Caco-2 (cell line): ENCODE measurements at regions not wholly inside any gene's neighbourhood (a gene's known extent, or its start where the extent isn't known, plus 50 kb on each side); places are given as distances from the start of the nearest gene placed in this dataset.

ENCODE experiments used
- BruUV-seq: library from RNA; stranded (reverse); fragments of 400-500 nt; replicated peaks from 2 replicates; lab custom pipeline; 2021; lab: Mats Ljungman, UMichigan
- CTCF ChIA-PET: fragments of 300-600 bp; sonication (Branson Sonifier 250); formaldehyde crosslinking; loops from one replicate; lab custom pipeline; 2022; ENCODE audit warnings: antibody characterized with exemption; lab: Charles Lee
- POLR2A ChIA-PET: fragments of 300-600 bp; sonication (Branson Sonifier 250); formaldehyde crosslinking; loops from one replicate; lab custom pipeline; 2022; ENCODE audit warnings: antibody characterized with exemption; lab: Charles Lee
- DNase-seq, 2 experiments: peaks; one replicate each; pipeline versions ENCODE4 v3.0.0 to v3.0.0-alpha.2; 2020 to 2022
- H3K27me3 ChIP-seq: replicated peaks from 2 replicates; pipeline ENCODE4 v1.6.0; 2011; ENCODE audit warnings: low read length; ENCODE audit not compliant: control insufficient read depth, insufficient read depth
- H3K36me3 ChIP-seq: 2 replicates; pipeline ENCODE4 v1.5.1; 2011; ENCODE audit warnings: low read length; ENCODE audit not compliant: control insufficient read depth, insufficient read depth
- H3K4me1 ChIP-seq: fragments of 250-450 bp; sonication (Bioruptor Pico); 2 replicates; pipeline ENCODE4 v1.5.1; 2020; ENCODE audit warnings: mild to moderate bottlenecking
- H3K4me3 ChIP-seq: 2 replicates; pipeline ENCODE4 v1.5.1; 2011; ENCODE audit warnings: low read depth, mild to moderate bottlenecking, control low read depth, low read length
- H3K9me3 ChIP-seq: fragments of 250-450 bp; sonication (Bioruptor Pico); 2 replicates; pipeline ENCODE4 v1.5.1; 2020; ENCODE audit warnings: mild to moderate bottlenecking, moderate library complexity
- H3K27ac Mint-ChIP-seq: one replicate; pipeline ENCODE4 v1.8.0; 2022; ENCODE audit warnings: mixed read lengths; ENCODE audit not compliant: unreplicated experiment
- H3K27me3 Mint-ChIP-seq: one replicate; pipeline ENCODE4 v1.8.0; 2022; ENCODE audit warnings: mixed read lengths; ENCODE audit not compliant: insufficient read depth, unreplicated experiment
- H3K36me3 Mint-ChIP-seq: one replicate; pipeline ENCODE4 v1.8.0; 2022; ENCODE audit warnings: mild to moderate bottlenecking, mixed read lengths; ENCODE audit not compliant: insufficient read depth, unreplicated experiment
- H3K4me1 Mint-ChIP-seq: one replicate; pipeline ENCODE4 v1.8.0; 2022; ENCODE audit warnings: low read depth, mixed read lengths; ENCODE audit not compliant: unreplicated experiment
- H3K4me3 Mint-ChIP-seq: one replicate; pipeline ENCODE4 v1.8.0; 2022; ENCODE audit warnings: mild to moderate bottlenecking, moderate library complexity, mixed read lengths; ENCODE audit not compliant: unreplicated experiment
- H3K9me3 Mint-ChIP-seq: one replicate; pipeline ENCODE4 v1.8.0; 2022; ENCODE audit warnings: mixed read lengths; ENCODE audit not compliant: unreplicated experiment
- CTCF ChIP-seq, 2 experiments: fragments of 200-600 bp in 1 of 2; IDR thresholded peaks; 1 replicate in 1 of 2; 2 replicates in 1 of 2; pipeline versions ENCODE4 v1.5.1 to v1.8.0; 2011 to 2022; ENCODE audit warnings: antibody characterized with exemption in 1 of 2, control low read depth in 1 of 2, inconsistent platforms in 1 of 2, low read depth in 1 of 2, low read length in 1 of 2, mild to moderate bottlenecking in 1 of 2, moderate library complexity in 1 of 2; ENCODE audit not compliant: insufficient read depth in 1 of 2, severe bottlenecking in 1 of 2, unreplicated experiment in 1 of 2
- intact Hi-C: fragments of 100-400 bp; cut with micrococcal nuclease; formaldehyde crosslinking; loops from one replicate; pipeline ENCODE4 v1.10.0; 2022; ENCODE audit not compliant: unreplicated experiment

- H3K27me3 Mint-ChIP-seq = no peaks in the 10 kb centered on the region
- Histone ChIP-seq H3K4me1 (peaks cover 9% of the 10 kb centered on the region), H3K9me3 (no peaks in the 10 kb centered on the region; the same call in 1 of the 2 replicates), H3K4me3 (no peak overlapping the region), H3K27me3 (no peaks in the 10 kb centered on the region), H3K36me3 (no peaks in the 10 kb centered on the region)
- ChIA-PET POLR2A (no interaction called here), CTCF (no interaction called here)
- DNase-seq = no peak
- H3K9me3 Mint-ChIP-seq = no peaks in the 10 kb centered on the region
- H3K4me3 Mint-ChIP-seq = no peak overlapping the region
- peaks cover 9% of the 10 kb centered on the region for H3K4me1 Mint-ChIP-seq
- intact Hi-C loops = no loop called here
- H3K27ac Mint-ChIP-seq = no peak overlapping the region
- no TSS peak for BruUV-seq
- H3K36me3 Mint-ChIP-seq = no peaks in the 10 kb centered on the region
- no peak for TF ChIP-seq CTCF (IDR thresholded peaks at IDR 0.05; ENCODE audit: insufficient read depth in 1 of 2, low read depth in 1 of 2, low read length in 1 of 2, severe bottlenecking in 1 of 2, unreplicated experiment in 1 of 2)
Measured at GRCh38 chr15:92845126-92845508, 55.0 kb upstream of the CHD2 start.

GRCh38 chr15:92846741-92847140, 53.4 kb upstream of the CHD2 start:
- no peaks in the 10 kb centered on the region for H3K27me3 Mint-ChIP-seq
- ChIA-PET POLR2A (interaction anchor here (0.6 kb wide), 1 partner anchor 24 kb away, joined by 13 read pairs; no protein-coding TSS in a partner anchor), CTCF (no interaction called here)
- Histone ChIP-seq H3K9me3 (no peaks in the 10 kb centered on the region; the same call in 1 of the 2 replicates), H3K4me1 (0 out of 2 replicates have a peak, but pooled peaks cover 3% of the 10 kb centered on the region), H3K4me3 (no peak overlapping the region), H3K36me3 (no peaks in the 10 kb centered on the region), H3K27me3 (no peaks in the 10 kb centered on the region)
- H3K36me3 Mint-ChIP-seq = no peaks in the 10 kb centered on the region
- peaks cover 7% of the 10 kb centered on the region for H3K4me1 Mint-ChIP-seq
- no peak for DNase-seq
- TF ChIP-seq CTCF (IDR thresholded peaks at IDR 0.05; ENCODE audit: insufficient read depth in 1 of 2, low read depth in 1 of 2, low read length in 1 of 2, severe bottlenecking in 1 of 2, unreplicated experiment in 1 of 2) = no peak
- intact Hi-C loops = no loop called here
- no TSS peak for BruUV-seq
- no peak overlapping the region for H3K27ac Mint-ChIP-seq
- H3K9me3 Mint-ChIP-seq = no peaks in the 10 kb centered on the region
- H3K4me3 Mint-ChIP-seq = no peak overlapping the region

- no peak for TF ChIP-seq CTCF (IDR thresholded peaks at IDR 0.05; ENCODE audit: insufficient read depth in 1 of 2, low read depth in 1 of 2, low read length in 1 of 2, severe bottlenecking in 1 of 2, unreplicated experiment in 1 of 2)
- intact Hi-C loops = no loop called here
- Mint-ChIP-seq H3K4me3 (no peak overlapping the region), H3K4me1 (peaks cover 7% of the 10 kb centered on the region), H3K27me3 (no peaks in the 10 kb centered on the region), H3K36me3 (no peaks in the 10 kb centered on the region), H3K9me3 (no peaks in the 10 kb centered on the region), H3K27ac (no peak overlapping the region)
- no peaks in the 10 kb centered on the region; the same call in 1 of the 2 replicates for H3K9me3 ChIP-seq
- DNase-seq = no peak
- no peaks in the 10 kb centered on the region for H3K27me3 ChIP-seq
- ChIA-PET POLR2A (no interaction called here), CTCF (no interaction called here)
- 0 out of 2 replicates have a peak, but pooled peaks cover 3% of the 10 kb centered on the region for H3K4me1 ChIP-seq
- no TSS peak for BruUV-seq
- no peaks in the 10 kb centered on the region for H3K36me3 ChIP-seq
- H3K4me3 ChIP-seq = no peak overlapping the region
Measured at GRCh38 chr15:92847841-92848240, 52.3 kb upstream of the CHD2 start.
